Fibroblast of lung (primary cell): ENCODE measurements at regions not wholly inside any gene's neighbourhood (a gene's known extent, or its start where the extent isn't known, plus 50 kb on each side); places are given as distances from the start of the nearest gene placed in this dataset.

Experiments
- EZH2 ChIP-seq: IDR thresholded peaks from 2 replicates; pipeline ENCODE4 v1.5.1; 2012; ENCODE audit warnings: low read length, control low read depth, mild to moderate bottlenecking; ENCODE audit errors: missing control alignments
- TF ChIP-seq, protein P1 (sequence below), 2 donors: IDR thresholded peaks in 1 of 2; conservative IDR thresholded peaks in 1 of 2; 1 replicate in 1 of 2; 2 replicates in 1 of 2; pipeline ENCODE4 v1.5.1; 2011 to 2012; ENCODE audit warnings: low read length in 2 of 2, control low read depth in 1 of 2, inconsistent platforms in 1 of 2, low read depth in 1 of 2, mild to moderate bottlenecking in 1 of 2

DNA sequence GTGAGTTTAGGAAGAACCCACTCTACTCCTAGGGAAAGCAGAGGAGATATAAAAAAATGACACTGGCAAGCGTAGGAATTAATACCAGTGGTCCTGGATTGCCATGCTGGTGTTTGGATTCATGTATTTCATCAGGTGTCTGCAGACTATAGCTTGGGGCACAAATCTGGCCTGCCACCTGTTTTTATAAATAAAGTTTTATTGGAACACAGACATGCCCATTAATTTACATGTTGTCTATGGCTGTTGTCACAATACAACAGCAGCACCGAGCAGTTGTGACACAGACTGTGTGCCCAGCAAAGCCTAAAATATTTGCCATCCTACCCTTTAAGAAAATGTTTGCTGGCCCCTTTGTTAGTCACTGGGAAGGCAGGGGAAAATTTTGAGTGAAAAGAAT is 553.2 kb downstream of the VRK1 start:
- no peak for TF ChIP-seq EZH2
- TF ChIP-seq, protein P1, sequence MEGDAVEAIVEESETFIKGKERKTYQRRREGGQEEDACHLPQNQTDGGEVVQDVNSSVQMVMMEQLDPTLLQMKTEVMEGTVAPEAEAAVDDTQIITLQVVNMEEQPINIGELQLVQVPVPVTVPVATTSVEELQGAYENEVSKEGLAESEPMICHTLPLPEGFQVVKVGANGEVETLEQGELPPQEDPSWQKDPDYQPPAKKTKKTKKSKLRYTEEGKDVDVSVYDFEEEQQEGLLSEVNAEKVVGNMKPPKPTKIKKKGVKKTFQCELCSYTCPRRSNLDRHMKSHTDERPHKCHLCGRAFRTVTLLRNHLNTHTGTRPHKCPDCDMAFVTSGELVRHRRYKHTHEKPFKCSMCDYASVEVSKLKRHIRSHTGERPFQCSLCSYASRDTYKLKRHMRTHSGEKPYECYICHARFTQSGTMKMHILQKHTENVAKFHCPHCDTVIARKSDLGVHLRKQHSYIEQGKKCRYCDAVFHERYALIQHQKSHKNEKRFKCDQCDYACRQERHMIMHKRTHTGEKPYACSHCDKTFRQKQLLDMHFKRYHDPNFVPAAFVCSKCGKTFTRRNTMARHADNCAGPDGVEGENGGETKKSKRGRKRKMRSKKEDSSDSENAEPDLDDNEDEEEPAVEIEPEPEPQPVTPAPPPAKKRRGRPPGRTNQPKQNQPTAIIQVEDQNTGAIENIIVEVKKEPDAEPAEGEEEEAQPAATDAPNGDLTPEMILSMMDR (conservative IDR thresholded peaks at IDR 0.05 in 1 of 2, IDR thresholded peaks at IDR 0.05 in 1 of 2; ENCODE audit: low read depth in 1 of 2, low read length in 2 of 2) = no peak
